Neural cell (in vitro differentiated cells): ENCODE measurements at regions not wholly inside any gene's neighbourhood (a gene's known extent, or its start where the extent isn't known, plus 50 kb on each side); places are given as distances from the start of the nearest gene placed in this dataset.

Experiments used
- H2AFZ ChIP-seq: fragments of 200-600, 300-800 bp; sonication (generic), shearing (Covaris generic); 2 replicates; pipeline ENCODE4 v1.6.0; 2014; ENCODE audit warnings: low read depth, mild to moderate bottlenecking, antibody characterized with exemption, low read length, moderate library complexity
- H3F3A ChIP-seq: fragments of 200-600 bp; shearing (Covaris generic); 2 replicates; pipeline ENCODE4 v1.6.1; 2016; ENCODE audit warnings: mild to moderate bottlenecking, moderate library complexity, mixed read lengths, antibody characterized with exemption, low read length; ENCODE audit not compliant: insufficient read depth, poor library complexity, severe bottlenecking
- H3K27ac ChIP-seq: fragments of 200-600, 300-800 bp; sonication (generic), shearing (Covaris generic); 2 replicates; pipeline ENCODE4 v1.5.1; 2014; ENCODE audit warnings: mild to moderate bottlenecking, low read length, moderate library complexity
- H3K27me3 ChIP-seq: fragments of 300-800, 200-600 bp; sonication (generic), shearing (Covaris generic); 2 replicates; pipeline ENCODE4 v1.6.0; 2014; ENCODE audit warnings: mild to moderate bottlenecking, low read depth, low read length, moderate library complexity; ENCODE audit not compliant: insufficient read depth
- H3K36me3 ChIP-seq: fragments of 300-800, 200-600 bp; sonication (generic), shearing (Covaris generic); 2 replicates; pipeline ENCODE4 v1.5.1; 2014; ENCODE audit warnings: mild to moderate bottlenecking, antibody characterized with exemption, low read length, moderate library complexity; ENCODE audit not compliant: insufficient read depth
- H3K4me2 ChIP-seq: fragments of 300-800, 200-600 bp; sonication (generic), shearing (Covaris generic); 2 replicates; pipeline ENCODE4 v1.6.0; 2014; ENCODE audit warnings: mild to moderate bottlenecking, low read length
- H3K4me3 ChIP-seq: fragments of 300-800, 200-600 bp; sonication (generic), shearing (Covaris generic); 2 replicates; pipeline ENCODE4 v1.5.1; 2014; ENCODE audit warnings: mild to moderate bottlenecking, low read length, moderate library complexity
- H3K79me2 ChIP-seq: fragments of 200-600 bp; shearing (Covaris generic); replicated peaks from 2 replicates; pipeline ENCODE4 v1.6.0; 2014; ENCODE audit warnings: mild to moderate bottlenecking, low read length, moderate library complexity; ENCODE audit not compliant: insufficient read depth
- H3K9ac ChIP-seq: fragments of 300-800, 200-600 bp; sonication (generic), shearing (Covaris generic); 2 replicates; pipeline ENCODE4 v1.6.1; 2016; ENCODE audit warnings: mild to moderate bottlenecking, low read length, mixed read lengths
- H3K9me2 ChIP-seq: fragments of 200-600 bp; shearing (Covaris generic); 2 replicates; pipeline ENCODE4 v1.6.1; 2016; ENCODE audit warnings: mild to moderate bottlenecking, low read length, mixed read lengths; ENCODE audit not compliant: insufficient read depth
- H3K9me3 ChIP-seq: fragments of 200-600, 300-800 bp; sonication (generic), shearing (Covaris generic); 2 replicates; pipeline ENCODE4 v1.6.1; 2016; ENCODE audit warnings: mild to moderate bottlenecking, mixed run types, low read length, moderate library complexity, mixed read lengths
- H4K20me1 ChIP-seq: fragments of 200-600 bp; shearing (Covaris generic); 2 replicates; pipeline ENCODE4 v1.6.1; 2016; ENCODE audit warnings: mild to moderate bottlenecking, mixed run types; ENCODE audit not compliant: insufficient read depth
- CTCF ChIP-seq: fragments of 450-650 bp; IDR thresholded peaks from 2 replicates; pipeline ENCODE4 v1.5.1; 2014; ENCODE audit warnings: antibody characterized with exemption, mild to moderate bottlenecking, moderate library complexity; ENCODE audit not compliant: poor library complexity, severe bottlenecking
- EP300 ChIP-seq: fragments of 450-650 bp; conservative IDR thresholded peaks from 2 replicates; pipeline ENCODE4 v1.6.1; 2014; ENCODE audit warnings: antibody characterized with exemption, mild to moderate bottlenecking, moderate library complexity; ENCODE audit not compliant: poor library complexity, severe bottlenecking
- EZH2 ChIP-seq: fragments of 200-600, 300-800 bp; shearing (Covaris generic), sonication (generic); IDR thresholded peaks from 2 replicates; pipeline ENCODE4 v1.6.1; 2014; ENCODE audit warnings: antibody characterized with exemption, low read length, borderline replicate concordance, mild to moderate bottlenecking; ENCODE audit not compliant: insufficient read depth, poor library complexity, severe bottlenecking
- MXI1 ChIP-seq: fragments of 450-650 bp; conservative IDR thresholded peaks from 2 replicates; pipeline ENCODE4 v1.6.1; 2014; ENCODE audit warnings: antibody characterized with exemption, mild to moderate bottlenecking; ENCODE audit not compliant: poor library complexity, severe bottlenecking
- POLR2AphosphoS5 ChIP-seq: IDR thresholded peaks from 2 replicates; pipeline ENCODE4 v1.6.1; 2012
- RAD21 ChIP-seq: fragments of 450-650 bp; conservative IDR thresholded peaks from 2 replicates; pipeline ENCODE4 v1.6.1; 2014; ENCODE audit warnings: antibody characterized with exemption, mild to moderate bottlenecking, moderate library complexity
- REST ChIP-seq: IDR thresholded peaks from 2 replicates; pipeline ENCODE4 v1.6.1; 2012; ENCODE audit warnings: borderline replicate concordance
- SMC3 ChIP-seq: fragments of 450-650 bp; conservative IDR thresholded peaks from 2 replicates; pipeline ENCODE4 v1.6.1; 2014; ENCODE audit warnings: antibody characterized with exemption, mild to moderate bottlenecking, moderate library complexity; ENCODE audit not compliant: poor library complexity
- TAF1 ChIP-seq: IDR thresholded peaks from 2 replicates; pipeline ENCODE4 v1.6.1; 2012; ENCODE audit warnings: low read depth

GRCh38 chr3:36248374-36248773, 131.9 kb upstream of the STAC start:
- TF ChIP-seq EP300, result no peak
- no peak for TF ChIP-seq RAD21
- TF ChIP-seq REST, result no peak
- TF ChIP-seq POLR2AphosphoS5, result no peak
- TF ChIP-seq SMC3, result no peak
- TF ChIP-seq EZH2, result no peak
- TF ChIP-seq TAF1, result no peak
- TF ChIP-seq MXI1, result no peak

GRCh38 chr3:36250191-36250590, 130.1 kb upstream of the STAC start:
- TF ChIP-seq EZH2, result no peak
- H3F3A ChIP-seq, result no peaks in the 10 kb centered on the region
- no peaks in the 10 kb centered on the region for H3K79me2 ChIP-seq
- peaks cover 3% of the 10 kb centered on the region for H3K9me3 ChIP-seq
- no peaks in the 10 kb centered on the region for H4K20me1 ChIP-seq
- H3K4me2 ChIP-seq, result no peak overlapping the region
- H3K9me2 ChIP-seq, result no peaks in the 10 kb centered on the region
- H2AFZ ChIP-seq, result no peak overlapping the region
- no peak overlapping the region for H3K4me3 ChIP-seq
- no peaks in the 10 kb centered on the region for H3K36me3 ChIP-seq
- H3K9ac ChIP-seq, result no peak overlapping the region
- H3K27ac ChIP-seq, result no peak overlapping the region
- H3K27me3 ChIP-seq, result no peaks in the 10 kb centered on the region

More at GRCh38 chr3:36248374-36248773, 131.9 kb upstream of the STAC start:
- Histone ChIP-seq H3K9me3 (no peaks in the 10 kb centered on the region), H3F3A (no peaks in the 10 kb centered on the region), H3K4me3 (no peak overlapping the region), H3K27me3 (no peaks in the 10 kb centered on the region), H3K36me3 (no peaks in the 10 kb centered on the region), H3K9ac (no peak overlapping the region), H4K20me1 (no peaks in the 10 kb centered on the region), H3K4me2 (no peak overlapping the region), H3K9me2 (no peaks in the 10 kb centered on the region), H2AFZ (no peak overlapping the region), H3K27ac (no peak overlapping the region), H3K79me2 (no peaks in the 10 kb centered on the region)

GRCh38 chr3:36257158-36257852, 123.0 kb upstream of the STAC start:
- Histone ChIP-seq H2AFZ (no peak overlapping the region), H3K79me2 (no peaks in the 10 kb centered on the region), H3K9me2 (no peaks in the 10 kb centered on the region), H3K27me3 (no peaks in the 10 kb centered on the region), H4K20me1 (no peaks in the 10 kb centered on the region), H3K4me2 (no peak overlapping the region), H3K9me3 (peaks cover 3% of the 10 kb centered on the region), H3K27ac (no peak overlapping the region), H3K9ac (no peak overlapping the region), H3K36me3 (no peaks in the 10 kb centered on the region), H3F3A (no peaks in the 10 kb centered on the region), H3K4me3 (no peak overlapping the region)
- TF ChIP-seq EP300 (no peak), POLR2AphosphoS5 (no peak), REST (no peak), TAF1 (no peak), RAD21 (no peak), CTCF (no peak), SMC3 (no peak), EZH2 (no peak), MXI1 (no peak)
